DMS 273 treated with DMSO at 0.1 percent for 48 hours (cell line): ENCODE measurements at regions not wholly inside any gene's neighbourhood (a gene's known extent, or its start where the extent isn't known, plus 50 kb on each side); places are given as distances from the start of the nearest gene placed in this dataset.

Experiments used
- DNase-seq: peaks from one replicate; lab custom pipeline; 2025; lab: John Stamatoyannopoulos, UW

DNA sequence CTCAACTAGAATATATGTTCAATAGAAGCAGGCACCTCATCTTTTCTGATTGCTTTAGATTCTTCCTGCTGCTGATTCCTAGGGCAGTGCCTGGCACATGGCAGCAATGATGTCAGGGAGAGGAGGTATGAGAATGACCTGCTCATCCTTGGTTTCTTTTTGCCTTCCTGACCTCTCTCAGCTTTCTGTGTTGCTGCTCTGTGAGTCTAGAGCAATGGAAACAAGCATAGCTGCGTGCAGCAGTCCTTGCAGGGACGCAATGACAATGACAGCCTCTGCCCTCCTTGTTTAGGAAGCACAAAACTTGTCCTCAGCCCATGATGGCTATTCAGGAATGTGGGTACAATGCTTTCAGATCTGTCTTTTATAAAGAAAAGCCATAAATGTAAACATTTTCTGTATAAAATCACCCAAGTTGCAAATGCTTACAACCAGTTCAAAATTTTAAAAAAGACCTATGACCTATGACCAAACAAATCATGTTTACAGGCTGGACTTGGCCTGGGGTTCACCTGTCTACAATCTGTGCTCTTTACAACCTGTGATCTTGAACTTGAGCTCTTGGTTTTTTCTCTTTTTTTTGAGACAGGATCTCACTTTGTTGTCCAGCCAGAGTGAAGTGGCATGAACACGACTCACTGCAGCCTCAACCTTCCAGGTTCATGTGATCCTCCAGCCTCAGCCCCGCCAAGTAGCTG lies 549.4 kb upstream of the ATP2B1 start:
- DNase-seq, result no peak

DNA sequence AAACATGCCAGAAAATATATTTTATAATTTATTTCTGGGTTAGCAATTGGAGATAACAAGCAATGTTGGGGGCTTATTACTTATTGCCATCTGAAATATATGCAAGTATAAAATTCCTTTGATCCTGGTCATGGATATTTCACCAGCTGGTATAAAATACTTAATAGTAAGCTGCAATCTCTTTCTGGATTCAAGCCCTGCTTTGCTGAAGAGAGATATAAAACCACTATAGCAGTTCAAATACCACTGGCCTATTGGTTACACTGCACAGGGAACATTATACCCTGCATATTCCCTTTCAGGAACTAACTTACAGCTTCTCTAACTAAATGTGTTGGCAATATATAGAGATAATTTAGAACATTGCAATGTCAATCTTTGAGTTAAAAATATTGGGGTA lies 546.2 kb upstream of the ATP2B1 start:
- DNase-seq, result no peak

DNA sequence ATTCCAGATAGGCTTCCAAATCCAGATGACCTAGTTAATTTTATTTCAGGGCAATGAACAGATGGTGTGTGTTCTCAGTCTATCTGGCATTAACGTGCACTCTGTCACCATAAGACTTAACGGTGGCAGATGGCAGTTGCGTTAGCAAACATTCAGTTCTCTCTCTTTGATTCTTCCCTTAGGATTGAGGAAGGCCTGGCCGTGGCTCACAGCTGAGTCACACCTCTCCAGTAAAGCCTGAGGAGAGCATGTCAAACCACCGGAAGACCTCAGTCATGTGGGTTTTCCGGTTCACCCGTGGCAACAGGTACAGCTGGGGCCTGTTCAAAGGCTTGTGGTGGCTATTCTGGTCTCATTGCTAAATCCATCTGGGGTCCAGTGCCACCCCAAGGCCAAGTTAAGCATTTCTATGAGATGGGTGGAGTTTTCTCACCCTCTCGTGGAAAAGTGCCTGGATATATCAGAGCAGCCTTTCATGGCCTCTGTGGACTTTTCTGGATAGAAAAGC lies 545.1 kb upstream of the ATP2B1 start:
- peak; percentile 96 for DNase-seq

DNA sequence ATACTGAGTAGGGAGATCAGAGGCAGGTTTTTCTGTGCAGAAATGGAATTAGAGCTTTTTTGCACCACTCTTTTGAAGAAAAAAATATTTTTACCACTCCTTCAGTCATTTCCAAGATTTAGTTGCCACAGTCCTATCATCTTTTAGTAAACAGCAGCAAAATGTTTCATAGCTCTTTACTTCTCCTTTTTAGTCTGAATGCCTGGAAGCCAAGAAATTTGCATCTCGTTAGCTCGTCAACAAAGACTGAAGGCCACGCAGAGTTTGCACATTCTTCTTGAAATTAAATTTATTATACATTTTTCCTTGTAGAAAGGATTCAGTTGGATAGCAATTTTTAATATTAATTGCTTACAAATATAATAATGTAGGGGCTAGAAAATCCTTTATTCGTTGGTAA lies 544.5 kb upstream of the ATP2B1 start:
- DNase-seq, result no peak

DNA sequence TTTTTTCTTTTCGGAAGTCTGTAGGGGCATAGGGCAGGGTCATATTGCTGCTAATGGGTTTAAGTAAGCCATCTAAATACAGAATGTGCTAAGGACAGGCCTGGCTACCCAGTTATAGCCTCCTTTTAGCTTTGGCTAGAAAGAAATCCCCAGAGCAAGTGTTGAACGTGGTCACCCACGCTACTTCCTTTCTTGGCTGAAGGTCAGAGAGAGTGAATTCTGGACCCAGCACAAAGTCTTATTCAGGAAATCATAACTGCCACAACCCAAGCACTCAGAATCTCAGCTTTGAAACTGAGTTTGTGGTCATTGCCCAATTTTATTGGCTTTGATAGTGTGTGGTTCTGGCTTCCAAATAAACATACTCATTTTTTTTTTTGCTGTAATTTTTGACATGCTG lies 542.1 kb upstream of the ATP2B1 start:
- DNase-seq, result no peak

DNA sequence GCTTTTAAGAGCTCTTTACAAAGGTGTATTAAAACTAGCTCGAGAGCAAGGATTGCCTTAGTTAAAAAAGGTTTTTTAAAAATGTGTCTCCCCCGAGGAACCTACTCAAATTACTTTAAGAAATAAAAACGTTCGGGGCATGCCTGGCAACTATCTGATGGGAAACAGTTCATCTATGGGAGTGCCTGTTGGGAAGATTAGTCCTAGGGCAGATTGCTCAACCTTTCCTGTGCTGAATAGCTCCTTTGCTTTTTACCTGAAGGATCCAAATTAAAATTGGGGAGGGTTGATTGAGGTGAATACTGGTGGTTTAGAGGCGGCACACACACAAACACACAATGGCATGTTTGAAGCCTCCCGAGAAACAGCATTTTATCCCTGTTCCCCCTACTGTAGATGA lies 541.4 kb upstream of the ATP2B1 start:
- DNase-seq, result no peak

DNA sequence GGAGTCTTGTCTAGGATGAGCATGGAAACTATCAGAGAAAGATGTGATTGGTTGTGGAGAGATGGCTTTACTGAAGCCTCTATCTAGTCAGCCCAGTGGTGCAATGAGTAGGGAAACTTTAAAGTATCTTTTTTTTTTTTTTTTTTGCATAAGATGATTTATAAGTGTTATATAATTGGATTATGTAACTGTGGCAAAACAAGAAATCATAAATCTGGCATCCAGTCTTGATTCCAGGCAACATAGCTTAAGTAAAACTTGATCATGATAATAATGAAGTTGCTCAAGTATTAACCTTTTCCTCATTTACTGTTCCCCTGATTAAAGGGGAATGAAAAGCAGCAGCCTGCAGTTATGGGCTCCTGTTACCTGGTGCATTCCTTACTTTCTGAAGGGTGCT lies 538.0 kb upstream of the ATP2B1 start:
- DNase-seq, result no peak

DNA sequence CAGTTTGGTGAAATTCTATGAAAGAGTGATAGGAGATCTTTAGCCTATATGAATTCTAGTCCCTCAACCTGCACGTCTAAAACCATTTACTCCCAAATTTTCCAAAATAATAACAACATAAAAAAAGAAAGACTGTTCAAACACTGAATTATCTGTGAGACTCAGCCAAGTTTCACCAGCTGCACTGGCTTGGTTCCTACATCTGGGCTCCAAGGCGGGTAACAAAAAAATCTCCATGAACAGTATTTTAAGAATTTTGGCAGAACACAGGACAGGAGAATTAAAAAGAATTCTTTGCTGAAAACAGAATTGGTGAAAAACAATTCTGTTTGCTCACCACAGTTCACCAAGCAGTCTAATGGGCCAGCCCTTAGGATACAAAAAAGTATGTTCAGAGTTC lies 536.8 kb upstream of the ATP2B1 start:
- DNase-seq, result no peak

DNA sequence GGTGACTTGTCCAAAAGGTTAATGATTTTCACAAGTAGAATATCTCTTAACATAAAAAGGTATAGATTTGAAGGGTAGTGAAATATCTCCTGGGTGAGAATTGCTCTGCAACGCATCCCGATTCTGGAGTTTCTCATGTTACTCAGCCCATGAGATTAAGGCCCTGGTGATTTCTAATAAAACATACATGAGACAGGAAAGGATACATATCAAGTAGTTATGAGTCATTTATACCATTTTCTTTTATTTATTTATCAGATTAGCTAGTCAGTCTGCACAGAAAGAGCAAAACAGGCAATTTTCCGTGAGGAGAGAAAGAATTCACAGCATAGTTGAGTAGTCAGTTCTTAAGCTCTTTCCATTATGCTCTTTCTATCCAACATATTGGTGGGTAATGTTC lies 535.6 kb upstream of the ATP2B1 start:
- no peak for DNase-seq

DNA sequence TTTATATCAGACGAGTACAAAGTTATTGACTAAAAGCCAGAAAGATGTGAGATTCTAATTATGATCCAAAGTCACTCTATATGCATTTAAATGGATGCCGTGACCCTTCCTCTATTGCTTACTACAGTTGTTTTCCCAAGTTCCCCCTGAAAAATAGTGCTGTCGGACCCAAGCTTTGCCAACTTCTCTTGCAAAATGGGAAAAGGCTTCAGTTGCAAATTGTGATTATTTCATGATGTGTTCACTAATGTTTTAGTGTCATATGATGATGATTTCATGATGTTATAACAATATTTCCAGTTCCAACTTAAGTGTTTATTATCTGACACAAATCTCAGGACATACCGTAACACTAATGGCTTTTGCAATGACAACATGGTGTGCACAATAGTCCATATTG lies 534.6 kb upstream of the ATP2B1 start:
- DNase-seq, result no peak

DNA sequence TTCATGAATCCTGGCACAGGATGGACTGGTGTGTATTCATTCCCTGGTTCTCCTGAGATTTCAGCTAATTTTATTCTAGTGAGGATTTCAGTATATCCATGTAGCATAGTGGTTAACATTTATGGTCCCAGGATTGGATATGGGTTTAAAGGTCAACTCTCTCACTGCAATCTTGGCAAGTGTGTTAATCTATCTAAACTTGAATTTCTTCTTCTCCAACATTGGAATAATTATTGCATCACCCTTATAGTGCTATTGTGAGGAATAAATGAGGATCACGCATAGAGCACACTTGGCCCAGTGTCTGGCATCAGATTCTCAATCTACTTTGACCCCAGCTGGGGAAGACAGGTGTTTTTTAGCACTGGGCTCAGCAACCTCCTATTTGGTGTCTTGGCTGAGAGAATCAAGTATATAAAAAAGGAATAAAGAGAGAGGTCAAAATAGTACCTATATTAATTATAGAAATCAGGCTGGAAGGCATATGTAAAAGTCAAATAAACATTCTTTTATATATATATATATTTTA lies 531.2 kb upstream of the ATP2B1 start:
- no peak for DNase-seq

DNA sequence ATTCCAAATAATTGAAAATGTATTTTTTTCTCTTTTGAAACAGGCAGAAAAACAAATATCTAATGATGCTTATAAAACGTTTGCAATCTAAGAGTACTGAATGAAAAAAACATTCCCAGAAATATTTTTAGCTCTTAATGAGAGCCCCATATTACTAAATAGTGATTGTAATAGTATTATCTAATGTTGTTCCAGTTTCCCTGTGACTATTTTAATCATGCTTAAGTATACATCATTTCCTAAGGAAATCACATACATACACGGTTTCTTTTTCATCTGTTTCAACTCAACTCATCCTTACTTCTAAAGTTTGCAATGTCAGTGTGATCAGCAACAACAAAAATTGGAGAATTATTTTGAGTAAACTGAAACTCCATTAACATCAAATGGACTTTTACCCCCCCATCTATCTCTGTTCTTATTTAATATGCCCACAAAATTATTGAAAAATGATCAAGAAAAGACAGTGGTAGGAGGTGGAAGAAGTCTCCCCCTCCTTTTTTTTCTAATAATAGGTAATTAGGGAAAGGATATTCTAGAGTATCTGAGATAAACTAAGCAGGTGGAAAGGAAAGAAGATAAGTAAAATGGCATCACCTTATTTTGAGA lies 530.1 kb upstream of the ATP2B1 start:
- no peak for DNase-seq

DNA sequence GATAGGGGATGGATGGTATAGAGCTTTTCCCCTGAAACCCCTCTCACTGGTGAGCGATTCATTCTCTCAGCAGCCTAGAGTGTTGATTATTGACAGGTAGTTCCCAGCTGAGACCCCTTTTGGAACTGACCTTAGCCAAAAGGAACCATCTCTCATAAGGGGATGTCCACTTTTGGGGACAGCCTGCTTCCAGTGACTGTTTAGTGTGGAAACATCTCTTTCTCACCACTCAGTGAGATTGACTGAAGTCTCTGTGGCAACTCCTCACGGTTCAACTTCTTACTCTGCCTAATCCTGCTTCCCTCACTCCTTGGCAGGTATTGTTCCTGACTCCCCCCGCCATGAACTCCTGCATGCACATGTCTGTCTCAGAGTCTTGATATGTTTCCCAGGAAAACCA lies 529.2 kb upstream of the ATP2B1 start:
- no peak for DNase-seq

DNA sequence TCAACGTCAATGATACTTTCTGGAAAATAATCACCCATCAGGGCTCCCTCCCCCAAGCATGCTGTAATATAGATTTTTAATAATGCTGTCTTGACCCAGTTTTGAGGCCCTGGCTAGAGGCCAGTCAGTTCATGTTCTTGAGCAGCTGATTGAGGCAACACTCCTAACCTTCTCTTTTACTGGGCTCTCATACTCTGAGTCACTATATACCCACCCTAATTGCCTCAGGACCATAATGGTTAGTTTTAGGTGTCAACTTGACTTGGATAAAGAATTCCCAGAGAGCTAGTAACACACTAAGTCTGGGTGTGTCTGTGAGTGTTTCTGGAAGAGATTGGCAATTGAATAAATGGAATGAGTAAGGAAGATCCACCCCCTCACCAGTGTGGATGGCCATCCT lies 527.0 kb upstream of the ATP2B1 start:
- no peak for DNase-seq

DNA sequence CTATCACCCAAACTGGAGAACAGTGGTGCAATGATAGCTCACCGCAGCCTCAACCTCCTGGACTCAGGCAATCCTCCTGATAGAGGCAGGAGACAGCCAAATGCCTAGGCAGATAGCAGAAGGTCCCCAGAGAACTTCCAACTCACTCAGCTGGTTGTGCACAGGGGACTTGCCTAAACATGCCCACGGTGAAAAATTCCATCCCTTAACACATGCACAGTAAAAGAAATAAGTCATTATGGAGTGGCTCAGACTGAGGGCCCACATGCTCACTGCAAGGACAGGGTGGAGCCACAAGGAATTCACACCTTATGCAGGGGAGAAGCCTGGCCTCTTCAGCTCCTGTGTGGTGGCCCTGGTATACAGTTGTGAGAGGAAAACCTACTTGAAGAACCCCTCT lies 525.8 kb upstream of the ATP2B1 start:
- no peak for DNase-seq

DNA sequence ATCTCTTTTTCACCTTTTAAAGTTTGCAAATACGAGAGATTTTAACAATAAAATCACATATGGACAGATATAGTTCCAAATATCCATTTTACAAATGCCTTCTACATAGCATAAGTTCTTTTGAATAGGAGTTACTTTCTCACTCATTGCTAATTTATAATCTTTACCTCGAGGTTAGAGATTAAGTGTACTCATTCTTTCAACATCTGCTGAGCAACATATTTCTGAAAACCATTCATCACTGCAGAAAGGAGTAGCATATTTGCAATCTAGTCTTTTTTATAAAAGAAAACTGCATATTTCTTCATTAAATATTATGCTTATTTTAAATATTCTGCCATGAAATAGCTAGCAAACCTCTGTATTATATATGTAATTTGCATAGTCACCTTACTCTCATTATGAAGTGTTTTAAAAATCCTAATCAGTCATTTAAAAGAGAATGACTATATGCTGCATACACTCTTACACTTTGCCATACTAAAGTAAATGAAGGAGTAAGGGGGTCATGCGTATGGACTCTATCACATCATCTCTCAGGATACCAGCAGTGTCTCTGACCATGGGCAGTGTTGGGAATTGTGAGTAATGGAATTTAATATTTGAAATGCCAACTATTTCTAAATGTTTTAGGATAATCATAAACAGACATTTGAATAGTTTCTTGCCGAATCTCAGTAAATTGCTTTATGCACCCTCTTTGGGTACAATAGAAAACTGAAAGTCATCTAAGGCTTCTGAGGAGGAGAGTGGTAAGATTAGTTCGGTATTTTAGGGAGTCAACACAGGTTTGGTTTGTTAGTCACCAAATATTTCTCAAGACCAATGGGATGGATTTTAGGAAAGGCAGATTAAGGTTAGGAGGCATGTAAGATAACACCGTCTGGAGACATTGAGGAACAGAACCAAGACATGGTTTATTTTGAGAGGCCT lies 524.8 kb upstream of the ATP2B1 start:
- DNase-seq, result no peak

DNA sequence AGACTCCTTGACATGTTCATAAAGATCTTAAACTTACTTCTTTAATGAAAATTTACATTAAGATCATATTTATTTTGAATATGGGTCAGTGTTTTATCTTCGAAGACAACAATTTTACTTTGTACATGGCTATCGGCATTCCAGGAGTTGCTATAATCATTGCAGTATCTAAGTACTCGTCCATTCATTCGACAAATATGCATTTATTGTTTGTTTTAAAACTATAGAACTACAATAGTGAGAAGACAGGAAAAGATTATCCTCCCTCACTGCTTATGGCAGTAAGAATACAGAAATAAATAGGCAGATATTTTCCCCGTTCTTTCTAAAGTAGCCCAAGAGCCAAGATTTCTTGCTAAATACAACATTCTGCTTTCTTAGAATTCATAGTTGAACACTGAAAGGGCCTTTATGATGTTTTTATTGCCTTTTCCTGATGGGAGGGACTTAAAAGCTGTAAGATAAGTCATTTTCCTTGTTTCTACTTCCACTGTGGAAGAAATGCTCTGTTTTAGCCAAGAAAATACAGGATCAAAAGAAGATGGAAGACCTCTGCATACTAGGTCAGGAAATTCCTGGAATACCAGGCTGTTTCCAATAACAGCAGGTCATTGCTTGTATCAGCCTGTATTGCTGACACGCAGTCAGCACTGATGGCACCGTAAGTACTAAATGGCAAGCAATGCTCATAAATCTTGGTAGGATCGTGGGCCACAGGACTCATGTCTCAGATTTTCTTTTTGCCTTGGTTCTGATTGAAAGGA lies 521.0 kb upstream of the ATP2B1 start:
- no peak for DNase-seq

DNA sequence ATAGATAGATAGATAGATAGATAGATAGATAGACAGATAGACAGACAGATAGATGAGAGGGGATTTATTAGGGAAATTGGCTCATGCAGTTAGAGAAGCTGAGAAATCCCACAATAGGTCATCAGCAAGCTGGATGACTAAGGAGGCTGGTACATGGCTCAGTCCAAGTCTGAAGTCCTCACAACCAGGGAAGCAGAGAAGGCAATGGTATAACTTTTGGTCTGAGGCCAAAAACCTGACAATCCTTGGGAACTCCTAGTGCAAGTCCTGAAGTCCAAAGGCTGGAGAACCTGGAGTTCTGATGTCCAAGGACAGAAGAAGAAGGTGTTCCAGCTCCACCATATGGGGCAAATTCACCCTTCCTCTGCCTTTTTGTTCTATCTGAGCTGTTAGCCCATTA lies 517.6 kb upstream of the ATP2B1 start:
- no peak for DNase-seq

DNA sequence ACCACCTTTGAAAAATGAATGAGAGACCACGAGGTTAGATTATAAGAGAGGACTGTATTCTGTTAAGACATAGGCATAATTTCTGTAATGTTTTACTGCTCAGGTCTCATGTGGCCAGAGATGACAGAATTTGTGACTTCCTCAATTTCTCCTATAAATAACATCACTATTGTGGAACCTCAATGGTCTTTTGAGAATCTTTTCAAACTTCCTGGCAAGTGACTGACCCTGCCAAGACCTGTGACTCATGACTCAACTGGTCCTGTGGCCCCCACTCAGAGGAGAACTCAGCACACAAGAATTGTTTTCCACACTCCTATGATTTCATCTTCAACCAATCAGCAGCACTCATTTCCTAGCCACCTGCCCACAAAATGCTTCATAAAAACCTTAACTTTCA lies 508.2 kb upstream of the ATP2B1 start:
- DNase-seq, result no peak

DNA sequence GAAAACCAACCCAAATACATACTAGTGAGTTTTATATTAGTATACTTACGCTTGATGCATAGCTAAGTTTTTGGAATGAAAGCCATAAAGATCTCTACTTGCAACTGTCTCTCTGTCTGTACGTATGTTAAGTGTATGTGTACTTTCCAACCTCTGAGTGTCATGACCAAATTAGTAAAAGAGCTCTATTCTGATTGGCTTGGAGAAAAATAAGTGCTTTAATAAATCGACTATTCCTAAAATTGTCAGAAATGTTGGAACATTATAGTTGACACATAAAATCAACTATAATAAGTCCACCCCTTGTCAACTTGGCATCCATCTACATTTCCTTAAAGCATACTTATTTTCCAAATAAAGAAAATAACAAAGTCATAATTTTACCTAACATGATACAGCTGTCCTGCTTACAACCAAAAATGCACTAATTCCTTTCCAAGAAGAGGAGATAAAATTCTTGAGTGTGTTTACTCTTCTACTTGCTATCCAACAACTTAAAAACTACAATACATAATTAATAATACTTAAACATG lies 507.4 kb upstream of the ATP2B1 start:
- no peak for DNase-seq

DNA sequence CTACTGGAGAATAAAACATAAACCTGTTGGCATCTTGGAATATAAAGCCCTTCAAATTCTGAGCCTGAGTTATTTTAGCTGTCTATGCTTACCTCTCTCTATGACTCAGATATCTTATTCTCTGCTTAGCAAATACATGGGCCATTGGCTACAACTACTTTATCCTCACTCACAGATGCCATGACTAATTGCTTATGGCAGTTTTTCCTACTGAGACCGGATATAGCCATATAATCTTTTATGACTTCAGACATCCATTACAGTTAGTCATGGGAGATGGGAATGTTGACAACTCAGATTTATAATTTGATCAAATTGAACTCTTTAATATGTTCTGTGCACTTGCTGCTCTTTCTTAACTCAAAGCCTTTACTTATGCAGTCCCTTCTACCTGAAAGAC lies 502.4 kb upstream of the ATP2B1 start:
- no peak for DNase-seq

DNA sequence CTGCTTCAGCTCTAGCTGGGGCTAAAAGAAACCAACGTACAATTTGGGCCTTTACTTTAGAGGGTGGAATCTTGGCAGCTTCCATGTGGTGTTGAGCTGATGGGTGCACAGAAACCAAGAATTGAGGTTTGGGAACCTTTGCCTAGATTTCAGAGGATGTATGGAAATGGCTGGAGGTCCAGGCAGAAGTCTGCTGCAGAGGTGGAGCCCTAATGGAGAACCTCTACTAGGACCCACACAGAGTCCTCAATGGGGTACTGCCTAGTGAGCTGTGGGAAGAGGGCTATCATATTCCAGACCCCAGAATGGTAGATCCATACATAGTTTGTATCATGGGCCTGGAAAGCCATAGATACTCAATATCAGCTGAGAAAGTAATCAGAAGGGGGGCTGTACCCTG lies 500.4 kb upstream of the ATP2B1 start:
- no peak for DNase-seq
